HG03108 (cell line): ENCODE measurements at regions not wholly inside any gene's neighbourhood (a gene's known extent, or its start where the extent isn't known, plus 50 kb on each side); places are given as distances from the start of the nearest gene placed in this dataset.

Source experiments
- ATAC-seq: cut with Tn5 transposase; IDR thresholded peaks from one replicate; pipeline ENCODE4 v1.9.1; 2021; ENCODE audit warnings: moderate library complexity; ENCODE audit not compliant: unreplicated experiment

GRCh38 chr4:160772668-160773067 lies 1391.1 kb downstream of the FSTL5 start:
- ATAC-seq: no peak

GRCh38 chr4:160795216-160795615 lies 1368.6 kb downstream of the FSTL5 start:
- no peak for ATAC-seq

- no peak for ATAC-seq
These were observed 1355.6 kb downstream of the FSTL5 start for GRCh38 chr4:160808174-160808573.

DNA sequence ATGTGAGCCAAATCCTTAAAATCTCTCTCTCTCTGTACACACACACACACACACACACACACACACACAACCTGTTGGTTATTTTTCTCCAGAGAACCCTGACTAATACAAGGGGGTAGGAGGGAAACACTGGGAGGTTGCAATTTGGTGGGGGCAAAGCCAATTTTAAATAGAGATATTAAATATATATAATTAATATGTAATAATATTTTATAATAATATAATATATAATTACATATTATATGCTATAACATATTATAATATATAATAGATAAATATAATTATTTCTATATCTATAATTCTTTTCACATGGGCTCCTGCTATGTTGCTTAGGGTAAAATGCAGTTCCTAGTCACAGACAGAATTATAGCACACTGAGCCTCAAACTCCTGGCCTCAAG lies 1354.2 kb downstream of the FSTL5 start:
- ATAC-seq: no peak

- no peak for ATAC-seq
These were observed 1353.4 kb downstream of the FSTL5 start for GRCh38 chr4:160810424-160810823.

DNA sequence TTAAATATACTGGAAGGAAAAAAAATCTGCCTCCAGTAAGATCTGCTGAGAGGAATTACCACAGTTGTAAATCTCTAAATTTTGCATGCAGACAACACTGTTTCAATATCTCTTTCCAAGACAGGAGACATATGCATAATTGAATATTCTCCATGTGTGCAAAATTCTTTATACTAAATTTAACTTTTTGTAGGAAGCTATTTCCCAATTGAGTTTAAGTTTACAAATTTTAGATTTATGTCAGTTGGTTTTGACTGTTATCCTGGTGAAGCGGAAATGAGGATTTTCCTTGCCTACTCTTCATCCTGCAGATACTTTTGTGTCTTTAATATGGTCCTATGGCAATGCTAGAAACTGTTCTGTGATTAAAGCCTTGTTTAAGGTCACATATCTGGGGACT lies 1352.9 kb downstream of the FSTL5 start:
- no peak for ATAC-seq

DNA sequence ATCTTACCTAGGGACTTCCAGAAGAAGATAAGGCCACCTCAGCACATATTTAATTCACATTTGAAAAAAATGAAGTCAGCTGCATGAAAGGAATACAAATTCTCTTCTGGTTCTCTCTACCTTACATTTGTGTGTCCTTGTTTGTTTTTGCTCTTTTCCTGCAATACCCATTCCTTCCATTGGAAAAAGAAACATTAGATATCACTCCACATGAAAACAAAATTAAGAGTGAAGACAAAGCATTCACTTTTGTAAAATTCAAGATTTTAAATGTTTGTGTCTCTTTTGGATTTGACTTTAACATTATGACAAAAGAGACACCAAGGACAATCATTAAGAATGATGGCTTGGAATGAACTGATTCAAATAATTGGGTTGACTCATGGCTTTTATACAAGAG lies 1351.8 kb downstream of the FSTL5 start:
- ATAC-seq: no peak

GRCh38 chr4:160814726-160815125 lies 1349.1 kb downstream of the FSTL5 start:
- no peak for ATAC-seq

GRCh38 chr4:160818571-160818970 lies 1345.2 kb downstream of the FSTL5 start:
- ATAC-seq: no peak

GRCh38 chr4:160819791-160820190 lies 1344.0 kb downstream of the FSTL5 start:
- ATAC-seq: no peak

- ATAC-seq: no peak
These were observed 1339.3 kb downstream of the FSTL5 start for GRCh38 chr4:160824481-160824880.

DNA sequence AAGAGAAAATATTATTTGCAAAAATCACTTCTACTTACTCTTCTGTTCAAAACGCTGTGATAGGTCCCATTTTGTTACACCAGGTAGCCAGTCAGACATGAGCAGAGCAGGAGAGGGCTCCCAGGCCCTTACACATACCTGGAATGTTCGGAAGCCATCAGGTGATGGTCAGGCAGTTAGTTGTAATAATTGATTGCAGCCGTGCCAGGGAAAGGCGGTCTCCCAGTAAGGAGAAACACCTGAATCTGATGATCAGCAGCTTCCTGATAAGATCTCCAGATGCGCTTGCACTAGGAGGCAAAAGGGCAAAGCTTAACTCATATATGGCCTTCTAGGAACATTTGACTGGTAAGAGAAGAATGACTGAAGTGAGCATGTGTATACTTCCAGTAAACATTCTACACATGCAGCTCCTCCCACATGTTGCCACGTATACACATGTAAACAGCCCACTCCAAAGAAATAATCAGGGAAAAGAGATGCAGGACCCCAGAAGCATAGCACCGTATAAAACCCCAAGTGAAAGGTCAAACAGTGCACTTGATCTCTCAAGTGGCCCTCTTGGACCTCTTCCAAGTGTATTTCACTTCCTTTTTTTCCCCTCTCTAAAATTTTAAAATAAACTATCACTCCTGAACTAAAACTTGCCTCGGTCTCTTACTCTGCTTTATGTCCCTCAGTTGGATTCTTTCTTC lies 1338.0 kb downstream of the FSTL5 start:
- ATAC-seq: no peak

DNA sequence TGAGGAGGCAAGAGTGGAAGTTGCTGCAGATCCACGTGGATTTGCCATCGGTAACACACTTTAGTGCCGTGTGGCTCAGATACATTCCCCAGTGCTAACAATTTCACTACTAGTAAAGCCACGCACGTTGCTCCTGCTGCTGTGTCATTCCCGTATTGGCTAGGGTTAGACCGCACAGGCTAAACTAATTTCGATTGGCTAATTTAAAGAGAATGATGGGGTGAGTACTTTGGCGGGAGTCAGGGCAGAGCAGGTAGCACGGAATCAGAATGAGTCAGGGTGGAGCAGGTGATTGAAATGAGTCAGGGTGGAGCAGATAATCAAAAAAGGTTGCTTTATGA lies 1337.5 kb downstream of the FSTL5 start:
- no peak for ATAC-seq

- no peak for ATAC-seq
These were observed 1332.5 kb downstream of the FSTL5 start for GRCh38 chr4:160831165-160831922.

DNA sequence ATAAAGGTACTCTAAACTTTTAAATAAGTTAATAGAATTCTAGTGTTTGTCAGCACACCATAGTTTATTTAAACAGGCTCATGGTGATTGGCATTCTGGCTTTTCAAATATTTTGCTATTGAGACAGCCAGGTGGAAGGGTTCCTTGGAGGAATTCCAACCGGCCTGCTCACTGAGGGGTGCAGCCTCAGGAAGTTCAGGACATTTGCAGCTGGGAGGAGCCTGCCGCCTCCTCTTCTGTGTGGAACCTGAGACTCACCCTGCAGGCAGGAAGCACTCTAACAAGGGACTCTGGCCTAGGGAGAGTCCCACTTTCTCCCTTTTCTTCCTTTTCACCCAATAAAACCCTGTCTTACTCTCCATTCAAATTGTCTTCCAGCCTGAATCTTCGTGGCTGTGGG lies 1328.0 kb downstream of the FSTL5 start:
- no peak for ATAC-seq

- ATAC-seq: no peak
These were observed 1327.4 kb downstream of the FSTL5 start for GRCh38 chr4:160836431-160836830.

- ATAC-seq: no peak
These were observed 1317.7 kb downstream of the FSTL5 start for GRCh38 chr4:160846121-160846520.

DNA sequence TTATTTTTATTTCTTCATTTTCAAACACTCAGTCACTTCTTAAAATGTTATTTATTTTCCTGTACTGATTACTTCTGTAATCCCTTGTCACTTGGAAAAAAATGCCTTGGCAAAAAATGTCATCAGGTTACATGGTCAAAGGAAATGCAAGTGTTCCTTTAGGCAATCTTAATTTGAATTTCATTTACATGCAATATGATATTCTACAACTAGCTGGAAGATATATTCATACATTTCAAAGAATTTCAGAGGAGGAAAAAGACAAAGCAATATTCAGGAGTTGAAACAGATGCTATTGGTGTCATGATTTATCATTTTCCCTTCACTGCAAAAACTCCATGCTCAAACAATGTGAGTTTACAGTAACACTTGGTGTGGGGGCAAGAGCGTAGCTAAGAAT lies 1316.6 kb downstream of the FSTL5 start:
- ATAC-seq: no peak

GRCh38 chr4:160848489-160848888 lies 1315.3 kb downstream of the FSTL5 start:
- ATAC-seq: no peak

GRCh38 chr4:160848901-160849760 lies 1314.7 kb downstream of the FSTL5 start:
- ATAC-seq: no peak

GRCh38 chr4:160864253-160864652 lies 1299.5 kb downstream of the FSTL5 start:
- ATAC-seq: no peak

GRCh38 chr4:160869899-160870298 lies 1293.9 kb downstream of the FSTL5 start:
- ATAC-seq: no peak
